SK-N-SH (cell line): ENCODE measurements at regions not wholly inside any gene's neighbourhood (a gene's known extent, or its start where the extent isn't known, plus 50 kb on each side); places are given as distances from the start of the nearest gene placed in this dataset.

Source experiments
- CTCF ChIA-PET: fragments of 300-600, 350-600 bp; formaldehyde crosslinking; extraction: SDS; loops from one replicate; lab custom pipeline; 2021; lab: Yijun Ruan, JAX
- POLR2A ChIA-PET: fragments of 350-600 bp; sonication (Branson Sonifier 250); formaldehyde crosslinking; extraction: SDS; loops from one replicate; lab custom pipeline; 2020; ENCODE audit warnings: antibody characterized with exemption, inconsistent platforms; lab: Yijun Ruan, JAX
- DNase-seq: peaks from one replicate; pipeline ENCODE4 v3.0.0; 2012
- H2AFZ ChIP-seq: fragments of 200-600 bp; sonication (generic); 2 replicates; pipeline ENCODE4 v1.8.1; 2016; ENCODE audit warnings: antibody characterized with exemption, mild to moderate bottlenecking, low read depth
- H3F3A ChIP-seq: fragments of 200-600 bp; sonication (generic); replicated peaks from 2 replicates; pipeline ENCODE3; 2016; ENCODE audit warnings: antibody characterized with exemption, mild to moderate bottlenecking; ENCODE audit not compliant: insufficient read depth
- H3K27ac ChIP-seq, 2 experiments: fragments of 200-500 bp in 1 of 2; fragments of 200-600 bp in 1 of 2; sonication (Bioruptor generic) in 1 of 2; sonication (generic), shearing (Covaris generic) in 1 of 2; 2 replicates each; pipeline versions ENCODE4 v1.5.1 to v1.6.1; 2014 to 2016; ENCODE audit warnings: low read depth in 2 of 2, inconsistent platforms in 1 of 2, low read length in 1 of 2, mild to moderate bottlenecking in 1 of 2, mixed read lengths in 1 of 2
- H3K27me3 ChIP-seq: fragments of 200-600 bp; sonication (generic), shearing (Covaris generic); 2 replicates; pipeline ENCODE4 v1.6.1; 2016; ENCODE audit warnings: mixed run types; ENCODE audit not compliant: insufficient read depth
- H3K36me3 ChIP-seq, 2 experiments: fragments of 200-500 bp in 1 of 2; fragments of 200-600 bp in 1 of 2; sonication (Bioruptor generic) in 1 of 2; sonication (generic) in 1 of 2; replicated peaks in 1 of 2; 2 replicates each; pipeline versions ENCODE3 to v1.5.1; 2014 to 2016; ENCODE audit warnings: low read length in 1 of 2, mild to moderate bottlenecking in 1 of 2; ENCODE audit not compliant: insufficient read depth in 2 of 2, control insufficient read depth in 1 of 2
- H3K4me1 ChIP-seq, 2 experiments: fragments of 200-500 bp in 1 of 2; fragments of 200-600 bp in 1 of 2; sonication (Bioruptor generic) in 1 of 2; sonication (generic), shearing (Covaris generic) in 1 of 2; 2 replicates each; pipeline versions ENCODE4 v1.5.1 to v1.6.1; 2014 to 2016; ENCODE audit warnings: low read depth in 1 of 2, low read length in 1 of 2, mixed run types in 1 of 2; ENCODE audit not compliant: insufficient read depth in 2 of 2, control insufficient read depth in 1 of 2
- H3K4me2 ChIP-seq: fragments of 200-600 bp; sonication (generic), shearing (Covaris generic); 2 replicates; pipeline ENCODE4 v1.6.1; 2017; ENCODE audit warnings: mixed run types
- H3K4me3 ChIP-seq, 2 experiments: fragments of 200-500 bp in 1 of 2; fragments of 200-600 bp in 1 of 2; sonication (Bioruptor generic) in 1 of 2; sonication (generic), shearing (Covaris generic) in 1 of 2; 2 replicates each; pipeline versions ENCODE4 v1.5.1 to v1.8.1; 2014 to 2016; ENCODE audit warnings: low read depth in 2 of 2, inconsistent platforms in 1 of 2, low read length in 1 of 2, mild to moderate bottlenecking in 1 of 2, mixed read lengths in 1 of 2, moderate library complexity in 1 of 2
- H3K79me2 ChIP-seq: fragments of 200-600 bp; sonication (generic); 2 replicates; pipeline ENCODE4 v1.8.1; 2017; ENCODE audit warnings: mild to moderate bottlenecking; ENCODE audit not compliant: insufficient read depth
- H3K9ac ChIP-seq: fragments of 200-600 bp; sonication (generic); 2 replicates; pipeline ENCODE4 v1.6.1; 2017; ENCODE audit warnings: mixed run types
- H3K9me2 ChIP-seq: fragments of 200-600 bp; sonication (generic); 2 replicates; pipeline ENCODE4 v1.6.1; 2017; ENCODE audit warnings: mixed run types
- H3K9me3 ChIP-seq: fragments of 200-600 bp; sonication (generic); 2 replicates; pipeline ENCODE4 v1.6.1; 2017; ENCODE audit warnings: mixed run types, mild to moderate bottlenecking, moderate library complexity
- H4K20me1 ChIP-seq: fragments of 200-600 bp; sonication (generic); 2 replicates; pipeline ENCODE4 v1.6.1; 2017; ENCODE audit warnings: mild to moderate bottlenecking, mixed run types; ENCODE audit not compliant: insufficient read depth
- CTCF ChIP-seq: fragments of 200-600 bp; sonication (generic); IDR thresholded peaks from 2 replicates; pipeline ENCODE4 v1.6.1; 2017; ENCODE audit warnings: antibody characterized with exemption, mild to moderate bottlenecking, moderate library complexity
- EP300 ChIP-seq, 2 experiments: IDR thresholded peaks; 2 replicates each; pipeline versions ENCODE4 v1.4.0 to v1.6.1; 2012; ENCODE audit warnings: borderline replicate concordance in 1 of 2, low read depth in 1 of 2, low read length in 1 of 2
- FOSL2 ChIP-seq: IDR thresholded peaks from 2 replicates; pipeline ENCODE4 v1.4.0; 2012; ENCODE audit warnings: low read depth, mild to moderate bottlenecking, moderate library complexity, borderline replicate concordance
- FOXJ3 ChIP-seq: sonication (generic); formaldehyde crosslinking; IDR thresholded peaks from 2 replicates; pipeline ENCODE4 v1.5.1; 2020; ENCODE audit warnings: mild to moderate bottlenecking, missing genetic modification reagents
- GABPA ChIP-seq: IDR thresholded peaks from 2 replicates; pipeline ENCODE4 v1.4.0; 2012; ENCODE audit warnings: low read depth, mild to moderate bottlenecking
- MAX ChIP-seq: IDR thresholded peaks from 2 replicates; pipeline ENCODE4 v1.4.0; 2012; ENCODE audit warnings: low read depth
- MEF2A ChIP-seq: IDR thresholded peaks from 2 replicates; pipeline ENCODE4 v1.4.0; 2012; ENCODE audit warnings: low read depth, borderline replicate concordance
- NFIC ChIP-seq: IDR thresholded peaks from 2 replicates; pipeline ENCODE4 v1.4.0; 2012; ENCODE audit warnings: borderline replicate concordance
- NRF1 ChIP-seq: IDR thresholded peaks from 2 replicates; pipeline ENCODE4 v1.6.1; 2012; ENCODE audit warnings: low read depth, mild to moderate bottlenecking, low read length
- PBX3 ChIP-seq: IDR thresholded peaks from 2 replicates; pipeline ENCODE4; 2012
- REST ChIP-seq: IDR thresholded peaks from 2 replicates; pipeline ENCODE4 v1.6.1; 2012; ENCODE audit warnings: mild to moderate bottlenecking, low read depth, low read length, moderate library complexity
- RXRA ChIP-seq: IDR thresholded peaks from 2 replicates; pipeline ENCODE4 v1.4.0; 2012; ENCODE audit warnings: low read depth, mild to moderate bottlenecking, borderline replicate concordance
- TAF1 ChIP-seq: IDR thresholded peaks from 2 replicates; pipeline ENCODE4 v1.6.1; 2012; ENCODE audit warnings: low read depth, mild to moderate bottlenecking, low read length, moderate library complexity, borderline replicate concordance
- WGBS: methylation state at CpG from one replicate; pipeline ENCODE4 v1.1.6; 2017; ENCODE audit warnings: low lambda C conversion rate; 5-methylcytosine and 5-hydroxymethylcytosine counted together

GRCh38 chr18:73826098-73826497, 321.5 kb downstream of the FBXO15 start:
- Histone ChIP-seq H3K4me1 (no peaks in the 10 kb centered on the region; a peak in 1 of 4 replicates), H4K20me1 (no peaks in the 10 kb centered on the region), H3K27me3 (peaks cover 9% of the 10 kb centered on the region; the same call in 1 of the 2 replicates)
- DNase-seq = no peak
- no peak for TF ChIP-seq TAF1
- TF ChIP-seq REST = no peak
- TF ChIP-seq NFIC = no peak
- TF ChIP-seq, all 33 proteins: peak for 0
- Histone ChIP-seq H3K4me2 (no peak overlapping the region), H2AFZ (no peak overlapping the region), H3K79me2 (no peaks in the 10 kb centered on the region), H3K9me3 (no peaks in the 10 kb centered on the region), H3F3A (no peaks in the 10 kb centered on the region), H3K27ac (no peak overlapping the region), H3K4me3 (no peak overlapping the region), H3K9me2 (no peaks in the 10 kb centered on the region), H3K9ac (no peak overlapping the region), H3K36me3 (no peaks in the 10 kb centered on the region)
- ChIA-PET CTCF (no interaction called here), POLR2A (no interaction called here)
- WGBS = 14% methylated on average over 2 of the region's 2 CpGs

- Histone ChIP-seq H3K9ac (no peak overlapping the region), H3K9me2 (no peaks in the 10 kb centered on the region), H3K36me3 (no peaks in the 10 kb centered on the region), H4K20me1 (no peaks in the 10 kb centered on the region), H3K4me3 (no peak overlapping the region), H3F3A (no peaks in the 10 kb centered on the region), H3K4me2 (no peak overlapping the region), H3K27ac (no peak overlapping the region), H3K4me1 (no peaks in the 10 kb centered on the region; a peak in 1 of 4 replicates), H2AFZ (no peak overlapping the region), H3K27me3 (peaks cover 9% of the 10 kb centered on the region; the same call in 1 of the 2 replicates), H3K9me3 (no peaks in the 10 kb centered on the region), H3K79me2 (no peaks in the 10 kb centered on the region)
- no peak for DNase-seq
- ChIA-PET POLR2A (no interaction called here), CTCF (no interaction called here)
- 0 out of 4 replicates have a peak, but pooled peaks of 1 of the 2 experiments have one; percentile 8 for TF ChIP-seq EP300 (IDR thresholded peaks at IDR 0.05; ENCODE audit: borderline replicate concordance in 1 of 2, low read depth in 1 of 2, low read length in 1 of 2)
- no peak for TF ChIP-seq NRF1
- TF ChIP-seq FOSL2 = 0 out of 2 replicates have a peak, but pooled peaks have one; percentile 0
- WGBS = 0% methylated on average over 1 of the region's 1 CpG
Observed at GRCh38 chr18:73824671-73825070, 323.0 kb downstream of the FBXO15 start.

GRCh38 chr18:73812423-73812822, 335.2 kb downstream of the FBXO15 start:
- no peak overlapping the region for H3K9ac ChIP-seq
- no peaks in the 10 kb centered on the region for H3K9me3 ChIP-seq
- ChIA-PET CTCF (no interaction called here), POLR2A (no interaction called here)
- 22% methylated on average over 11 of the region's 11 CpGs for WGBS
- no peaks in the 10 kb centered on the region for H3F3A ChIP-seq
- H4K20me1 ChIP-seq = no peaks in the 10 kb centered on the region
- H3K27me3 ChIP-seq = 0 out of 2 replicates have a peak, but pooled peaks cover 4% of the 10 kb centered on the region
- no peak for DNase-seq
- H3K9me2 ChIP-seq = no peaks in the 10 kb centered on the region
- no peaks in the 10 kb centered on the region for H3K79me2 ChIP-seq
- no peak overlapping the region for H2AFZ ChIP-seq
- H3K4me2 ChIP-seq = no peak overlapping the region
- no peak overlapping the region for H3K27ac ChIP-seq
- no peaks in the 10 kb centered on the region; a peak in 1 of 4 replicates for H3K4me1 ChIP-seq
- H3K4me3 ChIP-seq = no peak overlapping the region
- no peaks in the 10 kb centered on the region for H3K36me3 ChIP-seq
- TF ChIP-seq RXRA (no peak), MEF2A (no peak), GABPA (no peak), FOXJ3 (CRISPR knock-in tag) (no peak), MAX (no peak), CTCF (no peak), PBX3 (no peak), EP300 (IDR thresholded peaks at IDR 0.05; ENCODE audit: borderline replicate concordance in 1 of 2, low read depth in 1 of 2, low read length in 1 of 2) (no peak)
